ENCODE measurements at regions not wholly inside any gene's neighbourhood (a gene's known extent, or its start where the extent isn't known, plus 50 kb on each side); places are given as distances from the start of the nearest gene placed in this dataset.
"Not testable (repeated sequence)": the region's sequence is repeated elsewhere in the genome, so short reads cannot be mapped to it uniquely, and the experiment has no call there.

GRCh38 chr2:219844401-219845091 lies 217.1 kb downstream of the SLC4A3 start:
- FAIRE-seq = no peak

- no peak for FAIRE-seq
Observed at GRCh38 chr2:219848882-219849281, 221.5 kb downstream of the SLC4A3 start.

GRCh38 chr2:219851169-219851568 lies 223.7 kb downstream of the SLC4A3 start:
- no peak for FAIRE-seq

GRCh38 chr2:219851801-219852481 lies 224.5 kb downstream of the SLC4A3 start:
- FAIRE-seq = no peak

- no peak for FAIRE-seq
Observed at GRCh38 chr2:219852626-219853025, 225.2 kb downstream of the SLC4A3 start.

- FAIRE-seq = no peak
Observed at GRCh38 chr2:219856602-219857001, 229.2 kb downstream of the SLC4A3 start.

- no peak for FAIRE-seq
Observed at GRCh38 chr2:219857751-219858150, 230.3 kb downstream of the SLC4A3 start.

GRCh38 chr2:219861307-219861706 lies 233.9 kb downstream of the SLC4A3 start:
- FAIRE-seq = no peak

- FAIRE-seq = no peak
Observed at GRCh38 chr2:219864154-219864553, 236.7 kb downstream of the SLC4A3 start.

- FAIRE-seq = no peak
Observed at GRCh38 chr2:219868635-219869034, 241.2 kb downstream of the SLC4A3 start.

GRCh38 chr2:219870041-219870440 lies 242.6 kb downstream of the SLC4A3 start:
- no peak for FAIRE-seq

- no peak for FAIRE-seq
Observed at GRCh38 chr2:219871351-219871750, 243.9 kb downstream of the SLC4A3 start.

- no peak for FAIRE-seq
Observed at GRCh38 chr2:219875036-219875435, 247.6 kb downstream of the SLC4A3 start.

GRCh38 chr2:219875986-219876385 lies 248.6 kb downstream of the SLC4A3 start:
- FAIRE-seq = not testable (repeated sequence)

GRCh38 chr2:219876931-219877330 lies 249.5 kb downstream of the SLC4A3 start:
- no peak for FAIRE-seq

- FAIRE-seq = no peak
Observed at GRCh38 chr2:219877728-219878127, 250.3 kb downstream of the SLC4A3 start.

GRCh38 chr2:219878516-219878915 lies 251.1 kb downstream of the SLC4A3 start:
- no peak for FAIRE-seq

GRCh38 chr2:219881851-219882250 lies 254.4 kb downstream of the SLC4A3 start:
- no peak for FAIRE-seq

- FAIRE-seq = no peak
Observed at GRCh38 chr2:219886615-219887014, 259.2 kb downstream of the SLC4A3 start.

- FAIRE-seq = no peak
Observed at GRCh38 chr2:219887870-219888269, 260.4 kb downstream of the SLC4A3 start.

GRCh38 chr2:219893541-219893940 lies 266.1 kb downstream of the SLC4A3 start:
- no peak for FAIRE-seq

- FAIRE-seq = no peak
Observed at GRCh38 chr2:219897456-219897855, 270.0 kb downstream of the SLC4A3 start.

- FAIRE-seq = no peak
Observed at GRCh38 chr2:219901155-219901554, 273.7 kb downstream of the SLC4A3 start.

- FAIRE-seq = no peak
Observed at GRCh38 chr2:219902891-219903552, 275.6 kb downstream of the SLC4A3 start.

Measured in islet of Langerhans (tissue), 1 donor.